Ammon's horn (tissue), 1 donor: ENCODE measurements at regions not wholly inside any gene's neighbourhood (a gene's known extent, or its start where the extent isn't known, plus 50 kb on each side); places are given as distances from the start of the nearest gene placed in this dataset.
"Not testable (repeated sequence)": the region's sequence is repeated elsewhere in the genome, so short reads cannot be mapped to it uniquely, and the experiment has no call there.

Source experiments
- DNase-seq: peaks from one replicate; pipeline ENCODE4 v3.0.0-alpha.2; 2016; ENCODE audit warnings: low spot score

- not testable (repeated sequence) for DNase-seq
Observed at GRCh38 chr13:74241343-74241742, 107.1 kb upstream of the KLF12 start.

GRCh38 chr13:74230984-74231501, 96.8 kb upstream of the KLF12 start:
- DNase-seq: no peak

GRCh38 chr13:74229242-74229641, 95.0 kb upstream of the KLF12 start:
- DNase-seq: no peak

- no peak for DNase-seq
Observed at GRCh38 chr13:74227476-74228158, 93.4 kb upstream of the KLF12 start.

- no peak for DNase-seq
Observed at GRCh38 chr13:74226791-74227475, 92.7 kb upstream of the KLF12 start.

- no peak for DNase-seq
Observed at GRCh38 chr13:74221752-74222151, 87.5 kb upstream of the KLF12 start.

GRCh38 chr13:74219566-74219965, 85.4 kb upstream of the KLF12 start:
- DNase-seq: no peak

- DNase-seq: no peak
Observed at GRCh38 chr13:74218291-74218690, 84.1 kb upstream of the KLF12 start.

- DNase-seq: no peak
Observed at GRCh38 chr13:74217811-74218210, 83.6 kb upstream of the KLF12 start.

GRCh38 chr13:74215420-74215819, 81.2 kb upstream of the KLF12 start:
- DNase-seq: no peak

- no peak for DNase-seq
Observed at GRCh38 chr13:74214321-74214720, 80.1 kb upstream of the KLF12 start.

GRCh38 chr13:74210693-74211393, 76.6 kb upstream of the KLF12 start:
- no peak for DNase-seq

- no peak for DNase-seq
Observed at GRCh38 chr13:74206855-74207254, 72.7 kb upstream of the KLF12 start.

- no peak for DNase-seq
Observed at GRCh38 chr13:74206061-74206561, 71.9 kb upstream of the KLF12 start.

- no peak for DNase-seq
Observed at GRCh38 chr13:74205313-74205690, 71.1 kb upstream of the KLF12 start.

GRCh38 chr13:74204602-74205312, 70.6 kb upstream of the KLF12 start:
- no peak for DNase-seq

- no peak for DNase-seq
Observed at GRCh38 chr13:74203576-74203975, 69.4 kb upstream of the KLF12 start.

GRCh38 chr13:74202129-74202813, 68.1 kb upstream of the KLF12 start:
- DNase-seq: no peak

- DNase-seq: no peak
Observed at GRCh38 chr13:74201530-74201929, 67.3 kb upstream of the KLF12 start.

- DNase-seq: no peak
Observed at GRCh38 chr13:74200081-74200480, 65.9 kb upstream of the KLF12 start.

GRCh38 chr13:74197677-74198429, 63.6 kb upstream of the KLF12 start:
- DNase-seq: no peak
